Erythroblast (primary cell): ENCODE measurements at regions not wholly inside any gene's neighbourhood (a gene's known extent, or its start where the extent isn't known, plus 50 kb on each side); places are given as distances from the start of the nearest gene placed in this dataset.

ENCODE experiments used
- GATA1 ChIP-seq: IDR thresholded peaks from 2 replicates; pipeline ENCODE4 v1.6.1; 2011; ENCODE audit warnings: low read depth, mild to moderate bottlenecking, control low read depth, low read length, moderate library complexity
- POLR2A ChIP-seq: IDR thresholded peaks from 2 replicates; pipeline ENCODE4 v1.6.1; 2011; ENCODE audit warnings: mild to moderate bottlenecking, low read length

DNA sequence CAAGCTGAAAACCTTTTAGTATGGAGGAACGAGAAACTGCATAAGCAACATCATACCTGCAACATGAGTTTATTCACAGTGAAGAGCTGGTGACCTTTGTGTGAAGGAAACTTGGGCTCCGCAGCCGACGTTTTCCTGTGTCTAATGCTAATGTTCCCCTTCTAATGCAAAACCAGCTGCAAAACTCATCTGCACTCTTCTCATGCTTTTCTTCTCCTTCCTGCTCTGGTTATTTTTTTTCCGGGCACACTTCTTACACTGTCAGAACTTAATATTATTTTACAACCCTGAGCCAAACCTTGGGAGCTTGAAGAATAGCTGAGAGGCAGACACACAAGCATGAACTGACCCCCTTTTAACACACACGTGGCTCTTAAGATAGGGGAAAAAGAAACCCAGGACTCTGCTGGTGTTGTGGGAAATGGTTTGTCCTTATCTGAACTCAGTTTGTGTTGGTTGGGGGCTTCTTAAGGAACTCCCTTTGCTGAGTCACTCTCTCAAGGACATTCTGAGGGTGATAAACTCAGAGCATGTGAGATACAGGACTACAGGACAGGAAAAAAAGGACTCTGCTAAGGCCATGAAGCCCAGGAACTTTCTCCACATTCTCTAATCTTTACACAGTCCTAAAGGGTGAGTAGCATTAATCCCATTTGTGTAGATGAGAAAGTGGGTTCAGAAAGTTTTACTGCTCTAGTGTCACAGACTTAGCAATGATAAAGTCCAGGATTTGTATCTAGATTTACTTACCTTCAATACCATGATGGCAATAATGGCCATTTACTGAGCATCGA is 439.3 kb upstream of the TRIB2 start:
- no peak for TF ChIP-seq POLR2A
- TF ChIP-seq GATA1, result no peak
